ENCODE measurements at regions not wholly inside any gene's neighbourhood (a gene's known extent, or its start where the extent isn't known, plus 50 kb on each side); places are given as distances from the start of the nearest gene placed in this dataset.

DNA sequence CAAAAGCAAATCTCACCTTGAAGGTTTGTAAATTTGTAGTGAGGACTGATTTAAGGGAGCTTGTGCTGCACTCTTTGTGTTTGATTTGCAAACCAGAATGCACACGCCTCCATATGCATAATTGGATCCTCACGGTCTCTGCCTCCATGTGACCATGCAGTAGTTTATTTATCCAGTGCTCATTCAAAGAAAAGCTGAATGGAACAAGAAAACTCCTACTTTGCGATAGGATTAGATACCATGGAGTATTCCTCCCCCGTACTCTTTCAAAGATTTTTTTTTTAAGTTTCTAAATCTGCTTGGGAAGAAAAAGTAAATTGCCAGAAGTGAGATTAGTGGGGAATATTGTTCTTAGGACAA, 290.4 kb upstream of the TUT7 start:
- TF ChIP-seq GATA2 (IDR thresholded peaks at IDR 0.05; ENCODE audit: low read depth, low read length) (no peak), GATA3 (IDR thresholded peaks at IDR 0.05; ENCODE audit: low read depth, low read length) (no peak)
